Uterus (tissue), 2 donors: ENCODE measurements at regions not wholly inside any gene's neighbourhood (a gene's known extent, or its start where the extent isn't known, plus 50 kb on each side); places are given as distances from the start of the nearest gene placed in this dataset.

Experiments used
- CTCF ChIP-seq, 4 experiments: fragments of 200-600 bp in 2 of 4; fragments of 450-650 bp in 2 of 4; sonication (generic) in 2 of 4; IDR thresholded peaks; one replicate each; pipeline ENCODE4 v1.5.1; 2016 to 2019; ENCODE audit warnings: antibody characterized with exemption in 4 of 4, mild to moderate bottlenecking in 2 of 4, moderate library complexity in 1 of 4
- POLR2A ChIP-seq, 2 donors: fragments of 450-650 bp; IDR thresholded peaks; one replicate each; pipeline ENCODE4 v1.6.1; 2016; ENCODE audit warnings: antibody characterized with exemption in 2 of 2, mild to moderate bottlenecking in 1 of 2, moderate library complexity in 1 of 2

DNA sequence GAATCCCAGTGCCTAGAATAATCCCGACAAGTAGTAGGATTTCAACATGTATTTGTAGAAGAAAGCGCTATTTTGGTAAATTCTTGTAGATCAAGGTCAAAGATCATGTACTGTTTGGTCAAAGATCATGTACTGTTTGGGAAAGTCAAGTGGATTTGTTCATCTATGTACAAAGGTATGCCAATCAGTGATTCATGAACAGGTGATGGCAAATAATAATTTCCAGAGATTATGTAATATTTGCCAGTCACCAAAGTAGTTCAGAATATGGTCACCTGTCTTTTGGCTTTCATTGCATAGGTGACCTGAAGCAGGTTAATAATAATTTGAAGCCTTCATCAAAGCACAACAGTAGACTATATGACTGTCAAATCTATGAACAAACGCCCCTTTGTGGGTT is 398.2 kb downstream of the EFNA5 start:
- TF ChIP-seq CTCF (IDR thresholded peaks at IDR 0.05) (no peak), POLR2A (IDR thresholded peaks at IDR 0.05) (no peak)
